LNCaP clone FGC (cell line): ENCODE measurements at regions not wholly inside any gene's neighbourhood (a gene's known extent, or its start where the extent isn't known, plus 50 kb on each side); places are given as distances from the start of the nearest gene placed in this dataset.

Experiments
- DNase-seq: peaks from one replicate; pipeline ENCODE4 v3.0.0-alpha.2; 2011; ENCODE audit warnings: low read depth
- H3K4me3 ChIP-seq: 2 replicates; pipeline ENCODE4 v1.5.1; 2011; ENCODE audit warnings: mild to moderate bottlenecking, low read depth, low read length, control low read depth
- TF ChIP-seq, protein P1 (sequence below): IDR thresholded peaks from 2 replicates; pipeline ENCODE4 v1.5.1; 2012; ENCODE audit warnings: mild to moderate bottlenecking; ENCODE audit not compliant: control insufficient read depth, insufficient read depth; ENCODE audit errors: extremely low read depth

DNA sequence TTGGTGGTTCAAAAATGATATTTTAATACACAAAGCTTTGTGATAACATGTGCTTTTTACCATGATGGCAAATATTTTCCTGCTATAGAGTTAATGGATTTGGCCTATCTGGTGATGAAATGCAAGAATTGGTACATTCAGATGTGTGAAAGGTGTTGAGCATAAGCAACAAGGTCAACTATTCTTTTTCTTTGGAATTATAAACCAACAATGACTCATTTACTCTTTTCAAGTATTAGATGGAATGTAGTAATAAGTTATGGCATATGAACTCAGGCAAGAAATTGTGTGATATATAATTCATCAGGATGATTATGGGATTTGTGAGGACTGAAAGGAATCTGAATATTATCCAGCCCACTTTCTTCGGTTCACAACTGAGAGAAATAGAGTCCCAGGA, 471.4 kb downstream of the ETNK1 start:
- no peak for DNase-seq
- TF ChIP-seq, protein P1, sequence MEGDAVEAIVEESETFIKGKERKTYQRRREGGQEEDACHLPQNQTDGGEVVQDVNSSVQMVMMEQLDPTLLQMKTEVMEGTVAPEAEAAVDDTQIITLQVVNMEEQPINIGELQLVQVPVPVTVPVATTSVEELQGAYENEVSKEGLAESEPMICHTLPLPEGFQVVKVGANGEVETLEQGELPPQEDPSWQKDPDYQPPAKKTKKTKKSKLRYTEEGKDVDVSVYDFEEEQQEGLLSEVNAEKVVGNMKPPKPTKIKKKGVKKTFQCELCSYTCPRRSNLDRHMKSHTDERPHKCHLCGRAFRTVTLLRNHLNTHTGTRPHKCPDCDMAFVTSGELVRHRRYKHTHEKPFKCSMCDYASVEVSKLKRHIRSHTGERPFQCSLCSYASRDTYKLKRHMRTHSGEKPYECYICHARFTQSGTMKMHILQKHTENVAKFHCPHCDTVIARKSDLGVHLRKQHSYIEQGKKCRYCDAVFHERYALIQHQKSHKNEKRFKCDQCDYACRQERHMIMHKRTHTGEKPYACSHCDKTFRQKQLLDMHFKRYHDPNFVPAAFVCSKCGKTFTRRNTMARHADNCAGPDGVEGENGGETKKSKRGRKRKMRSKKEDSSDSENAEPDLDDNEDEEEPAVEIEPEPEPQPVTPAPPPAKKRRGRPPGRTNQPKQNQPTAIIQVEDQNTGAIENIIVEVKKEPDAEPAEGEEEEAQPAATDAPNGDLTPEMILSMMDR = no peak
- H3K4me3 ChIP-seq = no peak overlapping the region

DNA sequence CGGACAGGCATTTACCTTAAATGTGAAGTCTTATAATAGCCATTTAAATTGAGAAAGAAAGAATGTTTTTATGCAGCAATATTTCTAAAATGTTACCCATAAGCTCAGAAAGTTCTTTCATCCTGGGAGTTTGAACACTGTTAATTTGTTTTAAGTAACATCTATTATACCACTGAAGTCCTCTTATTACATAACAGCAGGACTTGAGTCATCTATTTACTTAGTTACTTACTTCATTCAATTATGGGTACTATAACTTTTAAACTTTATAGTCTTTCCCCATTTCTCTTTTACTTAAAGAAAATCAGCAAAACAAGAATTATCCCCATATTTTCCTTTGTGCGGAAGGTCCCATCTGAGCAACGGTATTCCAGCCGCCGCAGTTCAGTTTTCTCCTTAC, 473.1 kb downstream of the ETNK1 start:
- H3K4me3 ChIP-seq = no peak overlapping the region
- no peak for DNase-seq
- TF ChIP-seq, protein P1 = no peak

DNA sequence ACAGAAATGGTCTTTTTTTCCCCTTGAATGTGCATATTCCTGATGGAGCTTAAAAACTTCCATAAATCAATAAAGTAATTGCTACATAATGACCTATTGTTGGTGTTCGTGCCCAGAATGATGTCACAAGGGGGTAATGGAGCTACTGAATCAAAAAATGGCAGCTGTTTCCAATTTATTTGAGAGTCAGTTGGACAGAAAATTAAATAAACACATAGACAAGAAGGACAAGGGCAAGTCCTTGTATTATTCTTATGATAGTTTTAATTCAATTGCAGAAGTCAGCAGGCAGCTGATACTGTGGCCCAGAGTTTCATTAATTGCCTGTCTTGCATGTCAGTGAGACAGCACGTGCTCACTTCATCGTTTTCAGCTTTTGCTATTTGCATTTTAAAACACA, 473.5 kb downstream of the ETNK1 start:
- TF ChIP-seq, protein P1 = no peak

DNA sequence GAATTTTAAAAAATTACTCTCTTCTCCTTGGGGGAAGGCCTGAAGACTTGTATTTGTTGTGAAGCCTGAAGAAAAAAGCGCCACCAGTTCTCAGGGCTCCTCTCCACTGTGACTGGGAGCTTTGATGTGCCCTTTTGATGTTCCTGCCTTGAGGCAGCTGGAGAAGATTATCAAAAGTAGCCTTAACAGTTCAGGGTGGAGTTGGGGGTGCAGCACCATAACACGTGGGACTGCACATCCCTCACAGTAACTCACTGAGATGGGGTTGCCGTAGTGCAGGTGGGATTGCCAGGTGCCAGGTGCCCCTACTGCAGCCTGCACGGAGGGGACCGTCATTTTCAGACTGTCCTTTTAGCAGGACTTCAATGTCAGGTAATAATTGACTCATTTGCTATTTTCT, 474.1 kb downstream of the ETNK1 start:
- TF ChIP-seq, protein P1 = no peak
- DNase-seq = no peak
- no peak overlapping the region for H3K4me3 ChIP-seq

More for the DNA sequence above, 473.5 kb downstream of the ETNK1 start:
- H3K4me3 ChIP-seq = no peak overlapping the region
- DNase-seq = no peak

DNA sequence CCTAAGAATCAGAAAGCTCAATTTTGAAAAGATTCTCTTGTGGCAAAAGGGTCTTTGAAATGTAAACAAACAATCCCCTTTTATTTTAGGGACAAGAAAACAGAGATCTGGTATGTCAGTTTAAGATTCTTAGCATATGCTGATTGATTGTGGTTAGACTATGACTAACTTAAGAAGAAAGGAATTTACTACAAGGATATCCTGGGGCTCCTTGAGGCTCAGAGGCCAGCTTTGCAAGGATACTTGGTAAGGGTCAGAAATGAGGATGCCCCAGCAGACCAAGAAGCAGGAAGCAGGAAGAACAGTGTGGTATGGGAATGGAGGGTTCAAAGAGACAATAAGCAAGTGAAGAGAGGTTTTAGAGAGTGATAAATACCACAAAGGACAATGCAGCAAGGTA, 474.6 kb downstream of the ETNK1 start:
- TF ChIP-seq, protein P1 = no peak
- DNase-seq = no peak
- H3K4me3 ChIP-seq = no peak overlapping the region

DNA sequence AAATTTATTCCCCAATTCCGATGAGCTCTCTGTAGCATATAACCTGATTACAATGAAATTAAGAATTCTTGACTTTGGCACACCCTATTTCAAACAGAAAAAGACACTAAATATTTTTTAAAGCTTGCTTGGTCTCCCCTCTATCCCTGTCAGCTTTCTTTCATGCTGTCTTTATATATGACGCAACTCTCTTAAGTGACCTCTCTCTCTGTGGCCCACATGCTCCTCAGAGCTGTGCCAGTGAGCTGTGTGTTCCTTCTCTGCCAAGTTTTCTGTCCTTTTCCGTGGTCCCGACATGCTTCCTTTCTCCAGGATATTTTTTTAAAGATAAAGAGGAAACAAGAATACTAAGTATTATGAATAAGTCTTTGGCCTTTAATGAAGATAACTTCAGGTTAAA, 484.0 kb downstream of the ETNK1 start:
- TF ChIP-seq, protein P1 = no peak
- no peak overlapping the region for H3K4me3 ChIP-seq
- no peak for DNase-seq

DNA sequence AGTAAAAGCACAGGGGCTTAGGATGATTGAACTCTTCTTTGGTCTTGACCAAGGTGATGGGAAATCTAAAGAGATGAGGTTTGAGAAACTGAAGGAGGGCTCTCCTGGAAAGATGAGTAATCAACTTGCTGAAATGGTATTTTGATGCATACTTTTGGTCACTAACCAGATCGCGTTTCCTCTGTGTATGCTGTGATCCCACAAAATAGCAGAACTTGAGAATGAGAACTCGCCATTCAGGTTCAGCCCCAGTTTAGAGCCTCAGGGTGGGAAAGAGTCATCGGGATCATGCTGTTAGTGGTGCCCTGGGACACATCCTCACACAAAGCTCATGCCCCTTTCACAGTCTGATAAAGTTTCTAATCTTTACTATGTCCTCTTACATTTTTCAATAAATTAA, 488.8 kb downstream of the ETNK1 start:
- no peak for DNase-seq
- TF ChIP-seq, protein P1 = no peak
- no peak overlapping the region for H3K4me3 ChIP-seq
